Uterus (tissue), 3 donors: ENCODE measurements at regions not wholly inside any gene's neighbourhood (a gene's known extent, or its start where the extent isn't known, plus 50 kb on each side); places are given as distances from the start of the nearest gene placed in this dataset.
A peak's percentile ranks its signal among the peaks of the same experiment; 100 is the strongest.

ENCODE experiments used
- DNase-seq, 2 donors: peaks; one replicate each; pipeline ENCODE4 v3.0.0-alpha.2; 2019 to 2020
- H3K27ac ChIP-seq, 2 donors: fragments of 200-600 bp; sonication (generic); 1 replicate in 1 of 2; 2 replicates in 1 of 2; pipeline ENCODE4 v1.5.1; 2016 to 2018
- H3K27me3 ChIP-seq, 2 donors: fragments of 200-600 bp; sonication (generic); one replicate each; pipeline ENCODE4 v1.5.1; 2018 to 2019; ENCODE audit warnings: control low read depth in 1 of 2
- H3K36me3 ChIP-seq, 2 donors: fragments of 200-600 bp; sonication (generic); one replicate each; pipeline ENCODE4 v1.5.1; 2019; ENCODE audit warnings: control low read depth in 1 of 2
- H3K4me1 ChIP-seq, 2 donors: fragments of 200-600 bp; sonication (generic); one replicate each; pipeline ENCODE4 v1.5.1; 2018 to 2019; ENCODE audit warnings: control low read depth in 1 of 2
- H3K4me3 ChIP-seq, 2 donors: fragments of 200-600 bp; sonication (generic); 1 replicate in 1 of 2; 2 replicates in 1 of 2; pipeline ENCODE4 v1.5.1; 2018 to 2019; ENCODE audit warnings: mild to moderate bottlenecking in 1 of 2
- H3K9me3 ChIP-seq, 2 donors: fragments of 200-600 bp; sonication (generic); one replicate each; pipeline ENCODE4 v1.5.1; 2019; ENCODE audit warnings: control low read depth in 1 of 2
- CTCF ChIP-seq, 4 experiments: fragments of 200-600 bp in 2 of 4; fragments of 450-650 bp in 2 of 4; sonication (generic) in 2 of 4; IDR thresholded peaks; one replicate each; pipeline ENCODE4 v1.5.1; 2016 to 2019; ENCODE audit warnings: antibody characterized with exemption in 4 of 4, mild to moderate bottlenecking in 2 of 4, moderate library complexity in 1 of 4
- POLR2A ChIP-seq, 2 donors: fragments of 450-650 bp; IDR thresholded peaks; one replicate each; pipeline ENCODE4 v1.6.1; 2016; ENCODE audit warnings: antibody characterized with exemption in 2 of 2, mild to moderate bottlenecking in 1 of 2, moderate library complexity in 1 of 2
- intact Hi-C: fragments of 100-400 bp; cut with DNase I; formaldehyde crosslinking; loops from one replicate; pipeline ENCODE4 v1.15.1; 2023; ENCODE audit warnings: low total_unique reads
- donor health status: DM: yes; HTN: yes; CAD: no.

GRCh38 chr1:115538579-115538978 lies 103.2 kb upstream of the VANGL1 start:
- peak overlapping the region in 1 of 2 donors; percentile 18 for H3K27ac ChIP-seq
- no peaks in the 10 kb centered on the region for H3K9me3 ChIP-seq
- TF ChIP-seq POLR2A (IDR thresholded peaks at IDR 0.05) (no peak), CTCF (IDR thresholded peaks at IDR 0.05) (no peak)
- H3K36me3 ChIP-seq: no peaks in the 10 kb centered on the region
- intact Hi-C loops: no loop called here
- no peaks in the 10 kb centered on the region for H3K4me1 ChIP-seq
- no peak overlapping the region for H3K4me3 ChIP-seq
- no peak for DNase-seq
- no peaks in the 10 kb centered on the region for H3K27me3 ChIP-seq

- H3K9me3 ChIP-seq: no peaks in the 10 kb centered on the region
- TF ChIP-seq POLR2A (IDR thresholded peaks at IDR 0.05): no peak
- TF ChIP-seq CTCF (IDR thresholded peaks at IDR 0.05): no peak
- H3K36me3 ChIP-seq: no peaks in the 10 kb centered on the region
- H3K27me3 ChIP-seq: no peaks in the 10 kb centered on the region
- no peaks in the 10 kb centered on the region for H3K4me1 ChIP-seq
- intact Hi-C loops: no loop called here
- DNase-seq: no peak
- H3K4me3 ChIP-seq: no peak overlapping the region
- H3K27ac ChIP-seq: no peak overlapping the region
Observed at GRCh38 chr1:115537415-115537814, 104.4 kb upstream of the VANGL1 start.

GRCh38 chr1:115536279-115536816 lies 105.4 kb upstream of the VANGL1 start:
- TF ChIP-seq POLR2A (IDR thresholded peaks at IDR 0.05) (no peak), CTCF (IDR thresholded peaks at IDR 0.05) (no peak)
- Histone ChIP-seq H3K27me3 (no peaks in the 10 kb centered on the region), H3K9me3 (no peaks in the 10 kb centered on the region), H3K4me3 (no peak overlapping the region), H3K36me3 (no peaks in the 10 kb centered on the region), H3K4me1 (no peaks in the 10 kb centered on the region), H3K27ac (no peak overlapping the region)
- DNase-seq: no peak
- intact Hi-C loops: no loop called here

- TF ChIP-seq POLR2A (IDR thresholded peaks at IDR 0.05) (no peak), CTCF (IDR thresholded peaks at IDR 0.05) (no peak)
- no peak overlapping the region for H3K4me3 ChIP-seq
- no peaks in the 10 kb centered on the region for H3K27me3 ChIP-seq
- no peaks in the 10 kb centered on the region for H3K36me3 ChIP-seq
- H3K27ac ChIP-seq: no peak overlapping the region
- intact Hi-C loops: no loop called here
- DNase-seq: no peak
- no peaks in the 10 kb centered on the region for H3K9me3 ChIP-seq
- H3K4me1 ChIP-seq: no peaks in the 10 kb centered on the region
Observed at GRCh38 chr1:115534106-115534505, 107.7 kb upstream of the VANGL1 start.

GRCh38 chr1:115531631-115532264 lies 110.0 kb upstream of the VANGL1 start:
- TF ChIP-seq CTCF (IDR thresholded peaks at IDR 0.05) (no peak), POLR2A (IDR thresholded peaks at IDR 0.05) (no peak)
- Histone ChIP-seq H3K4me1 (no peaks in the 10 kb centered on the region), H3K9me3 (no peaks in the 10 kb centered on the region), H3K27me3 (no peaks in the 10 kb centered on the region), H3K4me3 (no peak overlapping the region), H3K27ac (no peak overlapping the region), H3K36me3 (no peaks in the 10 kb centered on the region)
- no peak for DNase-seq
- intact Hi-C loops: no loop called here
